Ovary (tissue), 7 donors: ENCODE measurements at regions not wholly inside any gene's neighbourhood (a gene's known extent, or its start where the extent isn't known, plus 50 kb on each side); places are given as distances from the start of the nearest gene placed in this dataset.

Source experiments
- DNase-seq, 5 donors: peaks; one replicate each; pipeline ENCODE4 v3.0.0-alpha.2; 2019 to 2020
- H3K27ac ChIP-seq, 2 donors: fragments of 200-600 bp; one replicate each; pipeline versions ENCODE4 v1.5.1 to v1.8.0; 2019 to 2022
- H3K27me3 ChIP-seq: fragments of 200-600 bp; one replicate; pipeline ENCODE4 v1.8.0; 2022
- H3K36me3 ChIP-seq: fragments of 200-600 bp; sonication (generic); one replicate; pipeline ENCODE4 v1.5.1; 2019
- H3K4me1 ChIP-seq: one replicate; pipeline ENCODE4 v1.8.1; 2013; ENCODE audit warnings: mild to moderate bottlenecking, moderate library complexity; ENCODE audit not compliant: insufficient read depth
- H3K4me3 ChIP-seq: fragments of 200-600 bp; sonication (generic); one replicate; pipeline ENCODE4 v1.5.1; 2017
- H3K9me3 ChIP-seq, 2 donors: fragments of 200-600 bp in 1 of 2; sonication (generic) in 1 of 2; one replicate each; pipeline versions ENCODE4 v1.5.1 to v1.8.1; 2013 to 2019; ENCODE audit warnings: mild to moderate bottlenecking in 1 of 2, moderate library complexity in 1 of 2
- EP300 ChIP-seq: sonication (generic); formaldehyde crosslinking; IDR thresholded peaks from one replicate; pipeline ENCODE4 v1.6.1; 2017; ENCODE audit warnings: antibody characterized with exemption
- POLR2A ChIP-seq: fragments of 450-650 bp; IDR thresholded peaks from one replicate; pipeline ENCODE4 v1.6.1; 2017; ENCODE audit warnings: antibody characterized with exemption, mild to moderate bottlenecking, moderate library complexity
- WGBS, 3 donors: extraction: QIAGEN DNeasy Blood & Tissue Kit in 1 of 3; methylation state at CpG; one replicate each; pipeline versions ENCODE4 v1.1.5 to v1.1.7; 2013 to 2017; 5-methylcytosine and 5-hydroxymethylcytosine counted together
- intact Hi-C, 4 donors: fragments of 100-400 bp; cut with DNase I; formaldehyde crosslinking; loops; one replicate each; pipeline versions ENCODE4 v1.11.0 to v1.15.1; 2022 to 2023
- TF ChIP-seq, protein P1 (sequence below), 3 donors: fragments of 450-650 bp in 2 of 3; fragments of 200-600 bp in 1 of 3; IDR thresholded peaks; one replicate each; pipeline versions ENCODE4 v1.5.1 to v1.8.0; 2016 to 2022; ENCODE audit warnings: antibody characterized with exemption in 3 of 3, mild to moderate bottlenecking in 1 of 3
- donor health status: DM: no; HTN: no; CAD: no; lungs with moderate emphysema.
- donor health status: DM: no; HTN: no; CAD: no.
- donor health status: Bipolar disorder and iron deficiency.
- donor health status: DM: no; HTN: no; CAD: no.
- donor health status: DM: yes; HTN: yes; CAD: no.

DNA sequence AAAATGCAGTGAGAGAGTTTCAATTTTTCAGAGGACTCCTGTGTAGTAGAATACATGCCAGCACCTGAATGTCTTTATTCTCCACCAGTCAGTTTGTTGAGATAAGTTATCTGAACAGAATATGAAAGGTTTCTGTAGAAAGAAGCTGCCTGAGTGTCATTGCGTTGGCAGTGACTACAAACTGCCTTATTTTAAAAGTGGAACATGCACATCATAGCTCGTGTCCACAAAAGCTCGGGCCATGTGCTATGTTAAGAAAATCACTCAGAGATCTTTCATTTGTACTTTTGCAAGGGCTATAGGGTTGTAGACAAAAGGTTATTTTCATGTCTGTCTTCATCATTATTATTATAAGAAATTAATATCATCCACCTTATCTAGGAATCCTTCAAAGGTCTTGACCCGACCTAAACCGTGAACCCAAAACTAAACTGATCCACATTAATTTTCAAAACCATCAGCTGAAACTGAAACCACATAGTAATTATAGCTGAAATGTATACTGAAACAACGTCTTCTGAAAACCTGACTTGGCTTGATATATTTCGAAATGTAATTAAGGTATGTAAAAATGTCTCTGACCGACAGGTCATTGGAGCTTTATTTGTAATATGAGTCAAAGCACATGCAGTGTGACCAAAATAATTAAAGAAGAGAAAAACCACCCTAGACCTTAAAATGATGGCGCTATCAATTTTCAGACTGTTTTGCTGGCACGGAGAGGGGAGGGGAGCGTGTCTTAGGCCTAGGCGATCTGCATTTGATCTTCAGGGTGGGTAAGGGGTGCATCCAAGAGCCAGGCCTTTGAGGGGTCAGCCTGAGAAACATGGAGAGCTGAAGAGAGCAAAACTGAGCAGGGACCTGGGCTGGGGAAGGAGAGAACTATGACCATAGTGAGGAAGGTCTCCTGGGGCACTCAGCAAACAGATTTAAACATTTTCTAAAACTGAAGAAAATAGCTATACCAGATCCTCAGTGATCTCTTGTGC, 232.1 kb downstream of the SOX11 start:
- DNase-seq, result no peak
- no peaks in the 10 kb centered on the region for H3K4me1 ChIP-seq
- H3K9me3 ChIP-seq, result no peaks in the 10 kb centered on the region
- no peak overlapping the region for H3K27ac ChIP-seq
- no peaks in the 10 kb centered on the region for H3K27me3 ChIP-seq
- TF ChIP-seq POLR2A (no peak), EP300 (no peak)
- TF ChIP-seq, protein P1, sequence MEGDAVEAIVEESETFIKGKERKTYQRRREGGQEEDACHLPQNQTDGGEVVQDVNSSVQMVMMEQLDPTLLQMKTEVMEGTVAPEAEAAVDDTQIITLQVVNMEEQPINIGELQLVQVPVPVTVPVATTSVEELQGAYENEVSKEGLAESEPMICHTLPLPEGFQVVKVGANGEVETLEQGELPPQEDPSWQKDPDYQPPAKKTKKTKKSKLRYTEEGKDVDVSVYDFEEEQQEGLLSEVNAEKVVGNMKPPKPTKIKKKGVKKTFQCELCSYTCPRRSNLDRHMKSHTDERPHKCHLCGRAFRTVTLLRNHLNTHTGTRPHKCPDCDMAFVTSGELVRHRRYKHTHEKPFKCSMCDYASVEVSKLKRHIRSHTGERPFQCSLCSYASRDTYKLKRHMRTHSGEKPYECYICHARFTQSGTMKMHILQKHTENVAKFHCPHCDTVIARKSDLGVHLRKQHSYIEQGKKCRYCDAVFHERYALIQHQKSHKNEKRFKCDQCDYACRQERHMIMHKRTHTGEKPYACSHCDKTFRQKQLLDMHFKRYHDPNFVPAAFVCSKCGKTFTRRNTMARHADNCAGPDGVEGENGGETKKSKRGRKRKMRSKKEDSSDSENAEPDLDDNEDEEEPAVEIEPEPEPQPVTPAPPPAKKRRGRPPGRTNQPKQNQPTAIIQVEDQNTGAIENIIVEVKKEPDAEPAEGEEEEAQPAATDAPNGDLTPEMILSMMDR (IDR thresholded peaks at IDR 0.05), result no peak
- intact Hi-C loops, result no loop called here
- no peaks in the 10 kb centered on the region for H3K36me3 ChIP-seq
- WGBS, 3 donors, result 76 to 85% (median 82%) methylated on average over 12 of the region's 12 CpGs
- H3K4me3 ChIP-seq, result no peak overlapping the region

DNA sequence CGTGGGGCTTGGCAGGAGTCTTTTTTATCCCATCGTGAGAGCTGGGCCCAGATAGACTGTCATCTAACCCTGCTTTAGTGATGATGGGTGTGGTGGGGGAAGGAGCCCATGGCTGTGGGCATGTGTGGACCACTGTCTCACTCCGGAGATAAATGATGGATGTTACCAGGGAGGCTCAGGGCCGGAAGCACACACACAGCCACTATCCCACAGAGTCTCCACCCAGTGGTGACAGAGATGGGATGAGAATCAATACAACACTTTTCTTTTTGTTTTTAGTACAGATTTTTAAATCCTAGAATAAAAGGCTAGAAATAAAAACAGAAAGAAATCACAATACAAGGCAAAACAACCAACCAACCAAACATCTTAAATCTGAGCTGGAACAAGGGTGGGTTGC, 233.4 kb downstream of the SOX11 start:
- WGBS, 3 donors, result 75 to 81% (median 80%) methylated on average over 4 of the region's 4 CpGs
- Histone ChIP-seq H3K4me1 (no peaks in the 10 kb centered on the region), H3K4me3 (no peak overlapping the region), H3K9me3 (no peaks in the 10 kb centered on the region), H3K27ac (no peak overlapping the region), H3K27me3 (no peaks in the 10 kb centered on the region), H3K36me3 (no peaks in the 10 kb centered on the region)
- no peak for TF ChIP-seq EP300
- TF ChIP-seq, protein P1 (IDR thresholded peaks at IDR 0.05), result no peak
- no peak for TF ChIP-seq POLR2A
- intact Hi-C loops, result no loop called here
- DNase-seq, result no peak

DNA sequence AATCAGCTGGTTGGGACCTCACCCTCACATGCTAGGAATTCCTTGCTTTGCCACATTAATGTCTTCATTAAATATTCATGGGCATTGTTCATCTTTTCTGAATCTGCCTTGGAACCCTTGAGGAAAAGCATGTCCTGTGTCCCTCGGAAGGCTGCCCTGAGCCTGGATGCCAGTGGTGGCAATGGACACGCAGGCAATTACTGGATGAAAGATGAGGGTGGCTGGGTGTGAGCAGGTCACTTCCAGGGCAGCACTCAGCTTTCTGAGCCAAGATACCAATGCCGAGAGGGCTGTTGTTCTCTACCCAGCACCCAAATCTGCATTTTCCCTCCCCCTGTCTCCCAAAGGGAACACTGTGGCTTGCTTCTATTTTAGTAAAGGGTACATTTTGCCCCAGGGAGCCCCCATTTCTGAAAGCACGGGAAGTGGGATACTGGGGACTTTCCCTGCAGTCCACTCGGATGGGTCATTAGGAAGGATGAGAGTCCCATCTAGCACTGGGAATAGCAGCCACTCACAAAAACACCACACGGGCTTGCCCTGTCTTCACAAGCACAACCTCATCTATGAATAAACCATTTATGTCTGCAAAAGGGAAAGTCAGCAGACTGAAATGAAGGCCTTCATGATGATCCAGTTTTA, 234.8 kb downstream of the SOX11 start:
- no peaks in the 10 kb centered on the region for H3K4me1 ChIP-seq
- H3K27ac ChIP-seq, result no peak overlapping the region
- H3K36me3 ChIP-seq, result no peaks in the 10 kb centered on the region
- no peaks in the 10 kb centered on the region for H3K9me3 ChIP-seq
- no peaks in the 10 kb centered on the region for H3K27me3 ChIP-seq
- WGBS, 3 donors, result 41 to 60% (median 58%) methylated on average over 6 of the region's 6 CpGs
- H3K4me3 ChIP-seq, result no peak overlapping the region
- TF ChIP-seq, protein P1 (IDR thresholded peaks at IDR 0.05), result no peak
- TF ChIP-seq EP300, result no peak
- TF ChIP-seq POLR2A, result no peak
- DNase-seq, result no peak
- intact Hi-C loops, result no loop called here

DNA sequence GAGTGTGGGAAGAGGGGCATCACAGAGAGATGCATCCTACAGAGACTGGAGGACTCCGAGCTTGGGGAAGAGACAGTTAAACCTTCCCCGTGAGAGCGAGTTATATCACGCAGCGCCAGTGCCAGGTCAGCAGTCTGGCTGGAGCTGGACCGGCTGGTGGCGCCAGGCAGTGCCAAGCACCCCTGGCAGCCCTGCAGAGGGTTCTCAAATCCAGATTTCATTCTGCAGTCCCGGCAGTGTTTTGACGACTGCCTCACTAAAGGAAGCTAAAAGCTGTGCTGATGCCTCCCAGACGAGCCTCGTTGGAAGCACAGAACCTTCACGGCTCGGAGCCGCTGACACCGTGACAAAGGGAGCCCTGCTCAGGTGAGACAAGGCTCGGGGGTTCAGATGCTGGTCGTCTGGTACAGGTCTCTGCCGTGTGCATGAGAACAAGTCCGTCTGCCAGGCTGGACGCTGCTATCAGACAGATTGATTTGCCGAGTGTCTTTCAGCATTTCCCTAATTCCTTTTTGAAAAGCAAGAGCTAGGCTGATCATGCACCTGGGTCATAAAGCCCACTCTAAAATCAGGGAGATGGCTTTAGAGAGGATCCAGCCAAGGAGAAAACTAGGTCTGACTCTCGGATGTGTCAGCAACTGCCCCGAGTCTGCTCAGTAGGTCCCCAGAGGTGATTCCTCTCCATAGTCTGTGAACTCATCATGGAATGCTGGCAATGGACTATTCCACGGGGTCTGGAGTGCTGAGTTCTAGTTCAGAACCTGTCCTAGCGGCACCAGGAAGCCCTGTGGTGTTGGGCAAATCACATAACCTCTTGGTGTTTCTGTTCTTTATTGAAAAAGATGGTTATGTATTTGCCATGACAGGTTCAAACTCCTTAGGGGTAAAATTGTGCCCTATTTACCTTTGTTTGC, 240.6 kb downstream of the SOX11 start:
- intact Hi-C loops, result no loop called here
- H3K9me3 ChIP-seq, result no peaks in the 10 kb centered on the region
- H3K4me1 ChIP-seq, result no peaks in the 10 kb centered on the region
- H3K36me3 ChIP-seq, result no peaks in the 10 kb centered on the region
- no peak overlapping the region for H3K27ac ChIP-seq
- H3K4me3 ChIP-seq, result no peak overlapping the region
- TF ChIP-seq POLR2A (no peak), EP300 (no peak)
- TF ChIP-seq, protein P1 (IDR thresholded peaks at IDR 0.05), result no peak
- no peak for DNase-seq
- H3K27me3 ChIP-seq, result no peaks in the 10 kb centered on the region
- 24 to 45% (median 32%) methylated on average over 25 of the region's 25 CpGs for WGBS, 3 donors
